GM12892 (cell line): ENCODE measurements at regions not wholly inside any gene's neighbourhood (a gene's known extent, or its start where the extent isn't known, plus 50 kb on each side); places are given as distances from the start of the nearest gene placed in this dataset.
"Not testable (repeated sequence)": the region's sequence is repeated elsewhere in the genome, so short reads cannot be mapped to it uniquely, and the experiment has no call there.

ENCODE experiments used
- POLR2A ChIP-seq: IDR thresholded peaks from 2 replicates; pipeline ENCODE4 v1.6.1; 2011; ENCODE audit warnings: low read depth, low read length, control low read depth
- TAF1 ChIP-seq: IDR thresholded peaks from 2 replicates; pipeline ENCODE4 v1.6.1; 2011; ENCODE audit warnings: low read depth, mild to moderate bottlenecking, control low read depth, low read length, borderline replicate concordance

GRCh38 chr1:112829691-112830090, 114.6 kb upstream of the PPM1J start:
- not testable (repeated sequence) for TF ChIP-seq POLR2A, TAF1
